ENCODE measurements at regions not wholly inside any gene's neighbourhood (a gene's known extent, or its start where the extent isn't known, plus 50 kb on each side); places are given as distances from the start of the nearest gene placed in this dataset.

- TF ChIP-seq, protein P1, sequence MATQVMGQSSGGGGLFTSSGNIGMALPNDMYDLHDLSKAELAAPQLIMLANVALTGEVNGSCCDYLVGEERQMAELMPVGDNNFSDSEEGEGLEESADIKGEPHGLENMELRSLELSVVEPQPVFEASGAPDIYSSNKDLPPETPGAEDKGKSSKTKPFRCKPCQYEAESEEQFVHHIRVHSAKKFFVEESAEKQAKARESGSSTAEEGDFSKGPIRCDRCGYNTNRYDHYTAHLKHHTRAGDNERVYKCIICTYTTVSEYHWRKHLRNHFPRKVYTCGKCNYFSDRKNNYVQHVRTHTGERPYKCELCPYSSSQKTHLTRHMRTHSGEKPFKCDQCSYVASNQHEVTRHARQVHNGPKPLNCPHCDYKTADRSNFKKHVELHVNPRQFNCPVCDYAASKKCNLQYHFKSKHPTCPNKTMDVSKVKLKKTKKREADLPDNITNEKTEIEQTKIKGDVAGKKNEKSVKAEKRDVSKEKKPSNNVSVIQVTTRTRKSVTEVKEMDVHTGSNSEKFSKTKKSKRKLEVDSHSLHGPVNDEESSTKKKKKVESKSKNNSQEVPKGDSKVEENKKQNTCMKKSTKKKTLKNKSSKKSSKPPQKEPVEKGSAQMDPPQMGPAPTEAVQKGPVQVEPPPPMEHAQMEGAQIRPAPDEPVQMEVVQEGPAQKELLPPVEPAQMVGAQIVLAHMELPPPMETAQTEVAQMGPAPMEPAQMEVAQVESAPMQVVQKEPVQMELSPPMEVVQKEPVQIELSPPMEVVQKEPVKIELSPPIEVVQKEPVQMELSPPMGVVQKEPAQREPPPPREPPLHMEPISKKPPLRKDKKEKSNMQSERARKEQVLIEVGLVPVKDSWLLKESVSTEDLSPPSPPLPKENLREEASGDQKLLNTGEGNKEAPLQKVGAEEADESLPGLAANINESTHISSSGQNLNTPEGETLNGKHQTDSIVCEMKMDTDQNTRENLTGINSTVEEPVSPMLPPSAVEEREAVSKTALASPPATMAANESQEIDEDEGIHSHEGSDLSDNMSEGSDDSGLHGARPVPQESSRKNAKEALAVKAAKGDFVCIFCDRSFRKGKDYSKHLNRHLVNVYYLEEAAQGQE (IDR thresholded peaks at IDR 0.05; ENCODE audit: insufficient replicate concordance, low read depth) = no peak
- TF ChIP-seq GABPA (IDR thresholded peaks at IDR 0.05; ENCODE audit: low read depth) = no peak
These were observed 119.1 kb upstream of the FAM3C start for GRCh38 chr7:121515229-121515628.
